ENCODE measurements at regions not wholly inside any gene's neighbourhood (a gene's known extent, or its start where the extent isn't known, plus 50 kb on each side); places are given as distances from the start of the nearest gene placed in this dataset.
"Not testable (repeated sequence)": the region's sequence is repeated elsewhere in the genome, so short reads cannot be mapped to it uniquely, and the experiment has no call there.

GRCh38 chr13:68893721-68894120 lies 1213.9 kb upstream of the ATXN8OS start:
- TF ChIP-seq CTCF (IDR thresholded peaks at IDR 0.05); POLR2AphosphoS5 (IDR thresholded peaks at IDR 0.05); EP300 (IDR thresholded peaks at IDR 0.05; ENCODE audit: low read depth): not testable (repeated sequence)

All from transverse colon (tissue), 4 donors.